CD4-positive, alpha-beta T cell treated with Interleukin-12 subunit alpha and Interleukin-12 subunit beta, for 1 hour (primary cell): ENCODE measurements at regions not wholly inside any gene's neighbourhood (a gene's known extent, or its start where the extent isn't known, plus 50 kb on each side); places are given as distances from the start of the nearest gene placed in this dataset.

Experiments
- DNase-seq: peaks from one replicate; pipeline ENCODE4 v3.0.0-alpha.2; 2020

DNA sequence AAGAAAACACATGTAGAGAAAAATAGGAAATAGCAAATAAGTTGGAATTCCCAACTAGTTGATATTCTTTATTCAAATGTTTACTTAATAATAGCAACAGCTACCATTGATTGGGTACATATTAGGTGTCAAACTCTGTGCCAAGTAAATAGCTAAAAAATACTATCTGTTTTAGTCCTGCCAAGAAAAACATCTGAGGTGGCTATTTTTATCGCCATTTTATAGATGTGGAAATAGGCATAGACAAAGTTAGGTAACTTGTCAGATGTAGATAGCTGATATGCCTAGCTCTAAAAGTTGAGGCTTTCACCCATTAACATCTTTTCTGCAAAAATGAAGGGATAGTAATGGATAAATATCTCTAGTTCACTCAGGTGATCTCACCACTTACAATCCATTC lies 549.2 kb upstream of the ID4 start:
- no peak for DNase-seq

DNA sequence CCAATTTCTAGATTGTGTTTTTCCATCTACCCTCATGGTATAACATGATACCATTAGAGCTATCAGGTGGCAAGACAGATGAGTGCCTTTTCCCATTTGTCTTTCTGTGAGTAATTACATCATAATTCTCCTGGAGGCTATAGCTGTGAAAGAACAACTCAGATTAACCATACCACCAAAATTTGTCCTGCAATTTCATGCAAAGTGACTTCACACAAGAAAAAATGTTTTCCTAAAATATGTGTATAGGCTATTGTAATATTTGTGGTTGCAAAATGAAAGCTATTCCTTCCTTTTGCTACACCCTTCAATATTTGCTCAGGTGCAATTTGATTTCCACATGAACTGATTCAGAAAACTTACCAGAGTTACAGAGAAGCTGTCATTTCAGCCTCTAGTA lies 547.7 kb upstream of the ID4 start:
- no peak for DNase-seq

DNA sequence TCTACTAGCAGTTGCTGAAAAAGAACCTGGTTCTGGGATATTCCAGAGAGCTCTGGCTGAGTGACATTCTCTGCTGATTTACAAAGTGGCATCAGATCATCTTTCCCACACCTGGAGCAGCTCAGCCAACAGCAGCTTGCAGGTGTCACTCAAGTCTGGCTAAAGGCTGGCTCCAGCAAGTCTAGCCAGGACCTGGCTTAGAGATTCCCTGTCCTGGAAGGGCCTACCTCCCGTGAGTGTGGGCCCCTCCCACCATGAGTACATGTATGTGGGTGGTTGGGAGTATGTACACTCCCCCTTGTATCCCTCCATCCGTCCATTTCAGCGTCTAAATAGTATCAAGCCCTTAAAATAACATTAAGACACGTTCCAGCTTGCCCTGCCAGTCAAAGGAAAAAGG lies 539.3 kb upstream of the ID4 start:
- no peak for DNase-seq

DNA sequence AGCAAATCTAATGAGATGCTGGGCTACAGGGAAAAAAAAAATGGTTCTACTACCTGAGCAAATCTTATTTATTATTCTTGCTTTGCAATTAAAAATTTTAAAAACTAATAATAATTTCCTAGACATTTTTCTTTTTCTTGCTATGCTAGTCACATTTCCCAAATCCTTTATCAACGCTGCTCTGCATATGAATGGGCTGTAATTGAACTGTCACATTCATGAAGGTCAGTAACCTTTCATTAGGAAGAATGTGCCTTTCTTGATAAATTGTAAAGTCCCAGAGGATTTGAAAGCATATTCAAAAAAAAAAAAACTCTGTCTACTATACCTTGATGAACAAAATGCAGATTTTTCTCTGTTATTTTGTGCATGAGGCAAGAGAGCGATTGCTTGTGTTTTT lies 538.7 kb upstream of the ID4 start:
- no peak for DNase-seq

DNA sequence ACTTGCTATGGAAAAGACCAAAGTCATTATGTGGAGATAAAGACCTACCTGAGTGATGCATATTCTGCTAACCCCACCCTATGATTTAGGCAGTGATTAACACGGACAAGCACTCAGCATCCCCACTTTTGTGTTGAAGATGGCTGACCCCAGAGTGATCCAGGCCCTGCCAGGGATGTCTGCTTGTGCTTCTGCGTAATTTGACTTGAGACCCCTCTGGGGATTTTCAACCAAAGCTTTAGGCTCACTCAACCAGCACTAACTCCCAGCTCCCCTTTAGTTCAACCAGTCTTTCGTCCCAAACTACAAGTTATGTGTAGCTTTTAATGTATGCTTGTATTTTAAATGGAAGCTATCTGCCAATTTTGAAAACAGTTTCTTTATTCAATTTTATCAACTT lies 538.0 kb upstream of the ID4 start:
- no peak for DNase-seq

DNA sequence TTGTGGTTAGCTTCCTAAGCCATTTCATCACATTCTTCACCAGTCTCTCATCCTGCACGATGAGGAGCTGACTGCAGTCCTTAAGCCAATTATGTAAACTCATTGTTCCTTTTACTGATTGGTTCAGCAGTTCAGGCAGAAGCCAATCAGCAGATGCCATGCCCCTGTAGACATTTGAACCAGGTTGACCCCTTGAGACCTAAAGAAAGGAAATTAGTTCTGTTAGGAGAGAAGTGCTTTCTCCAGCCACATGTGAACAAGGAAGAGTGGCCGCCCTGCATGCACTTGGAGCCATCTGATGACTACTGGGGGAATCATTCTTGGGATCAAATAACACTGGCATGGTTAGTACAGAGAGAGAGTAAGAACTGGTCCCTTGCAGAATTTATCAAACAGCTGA lies 535.2 kb upstream of the ID4 start:
- no peak for DNase-seq

DNA sequence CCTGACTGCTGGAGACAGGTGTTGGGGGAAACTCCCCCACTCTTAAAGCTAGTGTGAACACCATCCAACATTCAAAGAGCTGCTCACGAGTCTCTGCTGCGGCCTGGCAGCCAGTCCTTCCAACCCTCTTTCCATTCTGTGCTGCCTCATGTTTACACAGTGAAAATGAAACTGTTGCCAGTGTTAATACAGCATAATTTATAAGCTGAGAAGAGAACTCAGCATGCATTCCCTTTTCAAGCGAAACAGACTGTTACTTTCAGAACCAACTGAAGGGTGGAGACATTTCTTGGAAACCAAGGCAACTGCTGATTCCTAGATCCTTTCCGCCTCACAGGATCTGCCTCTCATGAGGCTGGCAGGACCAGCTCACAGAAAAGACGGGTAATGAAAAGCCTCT lies 533.8 kb upstream of the ID4 start:
- DNase-seq, result no peak

DNA sequence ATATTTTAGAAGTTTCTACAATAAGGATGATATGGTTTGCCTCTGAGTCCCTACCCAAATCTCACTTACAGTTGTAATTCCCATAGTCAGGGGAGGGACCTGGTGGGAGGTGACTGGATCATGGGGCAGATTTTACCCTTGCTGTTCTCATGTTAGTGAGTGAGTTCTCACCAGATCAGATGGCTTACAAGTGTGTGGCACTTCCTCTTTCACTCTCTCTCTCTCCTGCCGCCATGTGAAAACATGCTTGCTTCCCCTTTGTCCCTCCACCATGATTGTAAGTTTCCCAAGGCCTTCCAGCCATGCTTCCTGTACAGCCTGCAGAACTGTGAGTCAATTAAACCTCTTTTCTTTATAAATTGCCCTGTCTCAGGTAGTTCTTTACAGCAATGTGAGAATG lies 527.5 kb upstream of the ID4 start:
- DNase-seq, result no peak

DNA sequence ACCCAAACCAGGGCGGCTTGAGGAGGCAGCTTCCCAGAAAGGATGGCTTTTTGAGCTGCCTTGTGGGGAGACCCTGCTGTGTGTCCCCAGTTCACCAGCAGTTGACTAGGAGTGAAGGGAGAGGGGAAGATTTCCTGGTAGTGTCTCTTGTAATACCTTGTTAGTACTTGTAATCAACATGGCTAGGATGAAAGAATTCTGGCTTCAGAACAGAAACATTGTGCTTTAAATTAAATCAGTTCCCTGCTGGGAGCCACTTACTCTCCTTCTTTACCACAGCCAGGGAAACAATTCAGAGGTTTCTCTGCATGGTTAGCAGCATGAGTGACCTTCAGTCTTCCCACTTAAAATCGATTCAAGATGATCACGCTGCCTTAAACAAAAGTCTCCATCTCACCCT lies 525.4 kb upstream of the ID4 start:
- no peak for DNase-seq

DNA sequence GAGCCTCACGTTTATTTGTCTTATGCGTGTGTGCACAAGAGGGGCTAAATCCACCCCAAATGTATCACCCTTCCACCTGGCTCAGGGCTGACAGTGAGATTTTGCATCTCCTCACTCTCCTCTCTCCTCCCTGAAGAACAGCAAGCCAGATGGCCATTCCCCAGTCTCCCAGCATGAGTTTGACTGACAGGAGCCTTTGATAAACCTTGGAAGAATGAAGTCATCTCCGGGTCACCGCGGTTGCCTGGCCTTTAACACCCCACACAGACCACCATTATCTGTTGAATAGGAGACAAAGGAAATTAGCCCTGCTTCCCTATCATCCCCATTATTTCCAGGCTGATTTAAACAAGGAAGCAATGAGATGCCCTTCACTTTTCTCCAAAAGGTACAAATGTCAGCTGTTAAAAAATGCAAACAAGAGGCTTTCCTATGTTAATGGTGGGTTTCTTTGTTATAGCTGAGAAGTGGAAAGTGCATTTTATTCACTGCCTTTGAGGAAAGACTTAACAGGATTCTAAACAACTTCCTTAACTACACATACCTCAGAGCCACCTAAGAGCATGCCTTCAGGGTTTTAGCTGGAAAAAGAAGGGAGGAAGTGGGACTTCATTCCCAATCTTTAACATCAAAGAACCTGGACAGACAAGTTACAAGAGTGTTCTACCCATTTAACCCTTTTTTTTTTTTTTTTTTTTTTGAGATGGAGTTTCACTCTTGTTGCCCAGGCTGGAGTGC lies 524.8 kb upstream of the ID4 start:
- no peak for DNase-seq

DNA sequence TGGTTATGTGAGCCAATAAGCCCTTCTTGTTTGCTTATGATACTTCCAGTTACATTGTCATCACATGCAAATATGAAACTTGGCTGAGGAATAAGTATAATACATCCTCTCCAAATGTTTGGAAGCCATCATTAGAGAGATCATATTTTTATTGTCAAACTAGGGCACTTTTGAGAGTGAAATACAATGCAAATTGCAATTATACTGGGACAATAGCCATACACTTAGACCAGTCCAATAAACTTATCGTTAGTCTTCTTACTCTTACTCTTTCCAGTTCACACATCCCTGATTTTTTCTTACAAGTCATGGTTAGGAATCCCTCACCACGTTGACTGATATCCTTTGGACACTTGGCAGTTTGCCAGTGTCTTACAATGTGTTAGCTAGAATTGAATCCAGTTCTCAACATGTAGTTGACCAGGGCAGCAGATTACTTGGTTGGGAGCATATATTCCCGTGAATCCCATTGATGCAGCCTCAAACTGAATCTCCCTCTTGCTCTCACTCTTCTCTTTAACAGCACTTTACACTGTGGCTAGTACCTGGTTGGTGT lies 519.7 kb upstream of the ID4 start:
- no peak for DNase-seq

DNA sequence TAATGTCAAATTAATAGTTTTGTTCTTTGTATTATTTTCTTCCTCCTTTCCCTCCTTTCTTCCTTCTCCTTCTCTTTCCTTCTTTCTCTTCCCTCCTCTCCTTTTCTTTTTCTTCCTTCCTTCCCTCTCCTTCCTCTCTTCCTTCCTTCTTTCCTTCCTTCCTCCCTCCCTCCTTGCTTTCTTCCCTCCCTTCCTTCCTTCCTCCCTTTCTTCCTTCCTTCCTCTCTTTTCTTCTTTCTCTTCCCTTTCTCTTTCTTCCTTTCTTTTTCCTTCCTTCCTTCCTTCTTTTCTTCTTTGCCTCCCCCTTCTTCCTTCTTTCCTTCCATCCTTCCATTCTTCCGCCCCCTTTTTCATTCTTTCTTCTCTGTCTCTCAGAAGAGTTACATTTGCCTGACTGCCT lies 518.2 kb upstream of the ID4 start:
- DNase-seq, result no peak

DNA sequence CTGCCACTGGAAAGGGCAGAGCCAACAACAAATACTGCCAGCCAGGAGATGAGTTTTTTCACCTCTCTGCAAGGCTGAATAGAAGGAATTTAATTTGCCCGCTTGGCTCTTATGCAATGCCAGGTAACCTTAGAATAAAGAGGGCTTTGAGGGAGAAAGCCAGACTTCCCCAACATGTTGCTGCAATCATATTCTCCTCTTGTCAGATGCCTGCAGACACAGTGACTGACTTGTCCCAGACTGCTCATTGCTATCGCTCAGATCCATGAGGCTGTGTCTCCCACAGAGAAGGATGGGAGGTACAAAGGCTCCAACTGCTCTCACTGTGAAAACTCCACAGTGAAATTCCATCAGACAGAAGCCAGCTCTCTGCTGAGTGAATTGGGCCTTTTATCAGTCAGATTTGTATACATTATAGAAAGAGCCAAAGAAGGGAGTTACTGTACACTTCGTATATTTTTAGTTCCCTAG lies 517.0 kb upstream of the ID4 start:
- no peak for DNase-seq

DNA sequence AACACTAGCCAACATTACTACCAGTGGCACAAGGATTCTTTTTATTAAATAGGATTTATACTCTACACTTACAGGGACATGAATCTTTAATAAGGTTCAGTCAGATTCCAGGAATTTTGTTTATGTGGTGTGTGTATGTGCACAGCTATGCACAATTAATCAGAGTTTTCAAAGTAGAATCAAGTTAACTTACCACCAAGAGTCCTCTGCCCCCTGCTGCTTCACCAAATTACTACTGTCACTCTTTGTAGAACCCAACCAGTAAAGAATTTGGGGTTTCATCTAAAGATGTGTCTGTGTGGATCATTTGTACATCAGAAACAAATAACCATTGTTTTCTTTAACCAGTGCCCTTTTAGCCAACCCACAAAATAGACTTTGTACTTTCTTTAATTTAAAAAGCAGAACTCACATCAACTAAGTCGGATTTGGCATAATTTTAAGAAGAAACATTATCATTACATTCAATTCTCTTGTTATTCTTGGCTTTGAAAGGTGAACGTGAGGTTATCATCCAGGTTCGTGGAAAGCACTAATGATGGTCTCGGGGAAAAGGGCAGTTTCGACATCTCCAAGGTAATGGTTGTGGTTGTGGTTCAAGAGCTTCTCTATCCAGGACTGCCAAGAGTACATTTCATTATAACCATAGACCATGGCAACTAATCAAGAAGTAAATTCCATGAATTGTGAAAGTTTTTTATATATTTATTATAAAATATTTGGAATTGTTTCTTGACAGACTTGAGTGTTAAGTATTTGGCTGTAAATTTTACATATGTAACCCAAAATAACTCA lies 514.3 kb upstream of the ID4 start:
- DNase-seq, result no peak

DNA sequence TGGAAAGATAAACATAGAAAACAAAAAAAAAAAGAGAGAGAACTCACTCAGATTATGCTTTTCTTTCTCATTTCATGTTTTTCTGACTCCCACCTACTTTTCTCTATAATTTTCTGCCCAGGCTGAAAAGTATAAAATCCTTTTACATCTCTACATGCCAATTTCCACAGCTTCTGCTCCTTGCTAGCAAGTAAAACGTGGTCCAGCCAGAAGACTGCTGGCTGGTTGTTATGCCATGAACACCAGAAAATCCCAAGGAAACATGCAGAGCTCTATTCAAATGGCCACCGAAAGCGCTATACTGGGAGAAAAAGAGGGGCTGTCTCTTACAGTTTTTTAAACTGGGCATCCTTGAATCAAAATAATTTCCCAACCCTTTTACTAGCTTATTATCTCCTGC lies 512.8 kb upstream of the ID4 start:
- DNase-seq, result no peak

DNA sequence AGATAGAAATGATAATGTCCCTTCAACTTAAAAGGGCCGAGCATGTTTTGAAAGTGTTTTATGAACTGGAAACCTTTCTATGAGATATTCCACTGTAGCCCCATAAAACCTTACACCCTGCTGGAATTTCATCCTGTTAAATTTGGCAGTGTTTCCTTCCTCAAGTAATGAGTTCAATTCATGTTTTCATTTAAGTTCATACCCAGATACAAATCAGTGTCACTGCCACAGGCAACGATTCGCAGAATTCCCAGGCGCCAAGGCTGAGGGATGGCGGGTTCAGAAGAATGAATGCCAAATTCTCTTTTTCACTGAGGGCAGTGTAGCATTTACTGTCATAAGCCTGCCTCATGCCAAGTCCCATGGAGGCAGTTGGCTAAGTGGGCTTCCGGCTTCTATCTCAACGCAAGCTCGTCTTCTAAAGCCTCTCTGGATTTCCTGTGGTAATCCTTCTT lies 511.8 kb upstream of the ID4 start:
- no peak for DNase-seq

DNA sequence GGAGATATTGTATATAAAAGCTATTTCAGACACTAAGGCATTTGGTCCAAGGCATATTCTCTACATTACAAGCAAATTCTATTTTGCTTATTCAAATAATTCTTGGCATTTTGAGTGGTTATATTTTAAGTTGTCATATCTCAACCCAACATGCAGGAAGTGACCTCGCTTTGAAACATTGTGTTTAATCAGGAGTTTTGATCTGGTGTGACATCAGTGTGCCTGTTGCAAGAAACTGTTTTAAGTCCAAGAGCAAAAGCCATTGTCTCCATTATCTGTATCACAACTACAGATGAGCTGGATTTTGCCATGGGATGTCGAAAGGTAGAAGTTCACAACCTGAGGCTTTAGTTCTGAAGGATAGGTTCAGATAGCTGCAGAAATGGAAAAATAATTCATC lies 509.9 kb upstream of the ID4 start:
- no peak for DNase-seq

DNA sequence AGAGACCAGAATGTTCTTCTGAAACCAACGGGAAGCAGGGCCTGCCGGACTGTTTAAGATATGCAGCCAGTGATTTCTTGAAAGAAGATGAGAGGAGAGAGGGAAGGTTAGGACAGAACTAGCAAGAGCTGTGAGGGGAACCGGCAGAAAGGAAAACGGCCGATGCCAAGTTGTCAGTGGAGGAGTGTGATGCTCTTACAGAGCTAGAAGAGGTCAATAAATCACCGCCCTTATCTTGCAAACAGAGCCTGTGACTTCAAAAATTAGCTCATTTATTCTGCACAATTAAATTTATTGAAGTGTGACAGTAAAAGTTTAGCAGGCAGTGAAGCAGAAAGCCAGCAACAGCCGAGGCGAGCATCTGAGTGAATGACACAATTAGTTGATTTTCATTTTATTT lies 509.5 kb upstream of the ID4 start:
- no peak for DNase-seq

DNA sequence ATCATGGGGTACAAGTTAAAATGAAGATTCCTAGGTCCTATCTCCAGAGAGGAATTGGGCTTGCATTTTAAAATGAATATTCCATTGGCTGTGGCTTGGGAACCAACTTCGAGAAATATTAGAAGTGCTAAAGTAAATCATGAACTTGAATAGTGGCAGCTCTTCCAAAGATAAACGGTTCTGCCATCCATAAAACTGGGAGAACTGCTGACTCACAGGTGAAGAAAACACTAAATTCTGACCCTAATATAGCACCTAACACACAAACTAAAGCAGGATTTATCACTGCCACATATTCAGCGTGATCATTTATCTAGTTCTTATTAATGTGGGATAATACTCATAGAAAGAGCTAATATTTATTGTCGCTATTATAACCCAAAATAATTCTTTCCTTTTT lies 508.1 kb upstream of the ID4 start:
- DNase-seq, result no peak

DNA sequence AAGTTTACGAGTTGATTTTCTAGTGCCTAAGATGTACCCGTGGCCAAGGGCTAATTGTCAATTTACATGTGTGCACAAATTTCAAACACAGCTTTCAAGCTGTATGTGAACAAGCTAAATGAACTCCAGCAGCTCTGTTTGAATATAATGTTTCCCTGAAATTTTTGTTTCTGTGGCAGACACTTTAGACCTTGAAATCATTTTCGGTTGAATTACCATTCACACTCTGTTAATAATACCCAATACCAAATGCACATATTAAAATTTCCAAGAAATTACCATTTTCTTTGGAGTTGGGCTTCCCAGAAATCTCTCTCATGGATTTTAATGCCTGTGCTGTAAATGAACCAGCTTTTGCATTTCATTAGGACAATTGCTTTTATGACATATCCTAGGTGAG lies 506.1 kb upstream of the ID4 start:
- DNase-seq, result no peak

DNA sequence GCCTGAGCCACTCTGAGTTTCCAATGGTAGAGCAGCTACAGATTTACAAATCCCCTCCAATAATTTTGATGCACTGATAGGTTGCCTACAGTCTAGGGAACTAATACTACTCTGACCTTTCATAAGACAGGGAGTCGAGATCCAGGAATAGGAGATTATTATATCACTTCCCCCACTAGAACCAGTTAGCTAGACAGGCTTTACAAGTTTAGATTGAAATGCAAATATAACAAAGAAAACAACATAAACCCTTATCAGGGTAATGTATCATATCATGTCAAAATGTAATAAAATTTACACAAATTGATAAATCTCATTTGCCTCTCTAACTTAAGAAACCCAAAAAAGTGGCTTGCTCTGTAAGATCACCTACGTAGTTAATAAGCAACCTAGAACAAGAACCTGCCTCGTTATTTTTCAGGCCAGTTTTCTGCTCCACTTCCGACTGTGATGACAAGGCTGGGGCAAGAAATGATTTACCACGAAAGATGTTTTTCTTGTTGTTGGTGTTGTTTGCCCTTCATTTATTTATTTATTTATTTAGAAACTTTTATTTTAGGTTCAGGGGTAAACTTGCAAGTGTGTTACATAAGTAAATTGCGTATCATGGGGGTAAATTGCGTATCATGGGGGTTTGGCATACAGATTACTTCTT lies 504.2 kb upstream of the ID4 start:
- no peak for DNase-seq

DNA sequence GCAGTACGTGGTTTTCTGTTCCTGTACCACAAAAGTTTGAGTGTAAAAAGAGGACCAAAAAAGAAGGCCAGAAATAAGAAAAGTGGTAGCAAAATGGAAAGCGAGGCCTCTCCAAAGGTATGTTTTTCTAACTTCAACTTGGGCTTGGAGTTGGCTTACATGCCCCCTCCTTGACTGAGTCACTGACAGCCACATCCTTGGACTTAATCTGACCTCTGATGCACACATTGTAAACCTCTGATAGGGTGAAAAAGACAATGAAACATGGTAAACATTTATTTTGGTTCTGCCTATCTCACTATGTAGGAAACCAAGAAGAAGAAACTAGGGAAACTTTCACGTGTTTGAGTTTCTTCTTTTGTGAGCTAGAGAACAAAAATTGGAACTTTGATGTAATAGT lies 503.2 kb upstream of the ID4 start:
- DNase-seq, result no peak

DNA sequence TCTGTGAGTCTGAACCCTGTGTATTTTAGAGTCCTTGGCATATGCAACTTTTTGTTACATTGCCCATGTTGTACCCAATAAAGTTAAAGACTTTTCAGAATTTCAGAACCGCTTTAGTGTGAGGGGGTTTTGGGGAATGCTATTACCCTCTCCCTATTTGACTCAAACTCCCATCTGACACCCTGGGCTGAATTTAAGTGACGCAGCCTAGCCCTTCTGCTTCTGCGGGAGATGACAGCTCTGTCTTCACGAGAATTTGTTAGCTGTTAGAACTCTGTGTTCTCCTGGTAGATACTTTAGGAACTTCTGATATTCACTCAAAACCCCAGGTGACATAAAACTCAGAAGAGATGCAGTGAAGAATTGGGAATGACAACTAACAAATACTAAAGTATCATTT lies 500.6 kb upstream of the ID4 start:
- no peak for DNase-seq

DNA sequence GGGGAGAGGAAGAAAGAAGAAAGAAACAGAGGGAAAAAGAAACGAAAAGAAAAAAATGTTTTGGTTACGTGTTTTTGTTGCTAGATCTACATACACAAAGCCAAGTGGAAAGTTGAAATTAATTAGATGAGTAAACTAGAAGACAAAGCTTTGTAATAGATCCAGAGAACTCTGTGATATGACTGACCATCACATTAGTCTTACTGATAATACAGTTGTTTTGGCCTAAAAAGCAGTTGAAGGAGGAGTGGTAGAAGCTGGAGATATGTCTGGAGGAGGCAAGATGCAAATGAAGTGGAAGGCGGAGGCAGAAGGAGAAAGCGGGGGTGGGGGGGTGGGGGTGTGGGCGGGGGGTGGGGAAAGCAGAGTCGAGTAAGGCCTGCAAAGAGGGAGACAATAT lies 500.1 kb upstream of the ID4 start:
- DNase-seq, result no peak
